ENCODE measurements at regions not wholly inside any gene's neighbourhood (a gene's known extent, or its start where the extent isn't known, plus 50 kb on each side); places are given as distances from the start of the nearest gene placed in this dataset.

DNA sequence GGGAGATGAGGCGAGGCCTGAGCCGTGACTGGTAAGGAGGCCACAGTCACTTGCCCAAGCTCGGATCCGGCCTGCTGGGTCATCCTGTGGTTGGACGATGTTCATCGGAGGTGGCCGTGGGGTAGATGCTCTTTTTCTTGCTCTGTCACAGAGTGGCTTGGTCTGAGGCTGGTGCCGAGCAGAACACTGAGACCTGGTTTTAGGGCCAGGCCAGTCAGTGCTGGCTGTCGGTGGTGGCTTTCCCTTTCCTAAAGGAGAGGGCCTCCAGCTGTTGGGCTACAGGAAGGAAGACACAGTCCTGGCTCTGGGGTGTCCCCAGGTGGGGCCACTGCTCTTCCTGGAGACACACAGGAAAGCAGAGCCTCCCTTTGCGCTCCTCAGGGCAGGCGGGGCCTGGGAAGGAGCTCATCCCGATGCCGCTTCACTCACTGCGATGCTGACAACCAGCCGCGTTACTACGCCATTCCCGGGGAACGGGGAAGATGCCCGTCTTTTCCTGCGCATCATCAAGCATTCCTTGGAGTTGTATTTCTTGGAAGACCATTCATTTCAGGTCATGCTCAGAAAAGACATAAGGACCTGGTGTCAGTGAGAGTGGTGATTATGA is 254.8 kb upstream of the IRX4 start:
- DNase-seq = no peak

DNA sequence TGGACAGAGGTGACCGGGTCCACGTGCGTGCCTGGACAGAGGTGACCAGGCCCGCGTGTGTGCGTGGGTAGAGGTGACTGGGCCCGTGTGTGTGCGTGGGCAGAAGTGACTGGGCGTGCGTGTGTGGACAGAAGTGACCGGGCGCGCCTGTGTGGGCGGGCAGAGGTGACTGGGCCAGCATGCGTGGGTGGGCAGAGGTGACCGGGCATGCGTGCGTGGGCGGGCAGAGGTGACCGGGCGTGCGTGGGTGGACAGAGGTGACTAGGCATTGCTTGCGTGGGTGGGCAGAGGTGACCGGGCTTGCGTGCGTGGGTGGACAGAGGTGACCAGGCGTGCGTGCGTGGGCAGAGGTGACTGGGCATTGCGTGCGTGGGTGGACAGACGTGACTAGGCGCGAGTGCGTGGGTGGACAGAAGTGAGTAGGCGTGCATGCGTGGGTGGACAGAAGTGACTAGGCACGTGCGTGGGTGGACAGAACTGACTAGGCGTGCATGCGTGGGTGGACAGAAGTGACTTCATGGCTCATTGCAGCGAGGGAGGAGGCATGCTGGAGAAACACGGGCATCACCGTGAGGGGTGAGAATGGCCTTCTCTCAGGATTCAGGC is 254.1 kb upstream of the IRX4 start:
- DNase-seq = peak; percentile 34 to 52

DNA sequence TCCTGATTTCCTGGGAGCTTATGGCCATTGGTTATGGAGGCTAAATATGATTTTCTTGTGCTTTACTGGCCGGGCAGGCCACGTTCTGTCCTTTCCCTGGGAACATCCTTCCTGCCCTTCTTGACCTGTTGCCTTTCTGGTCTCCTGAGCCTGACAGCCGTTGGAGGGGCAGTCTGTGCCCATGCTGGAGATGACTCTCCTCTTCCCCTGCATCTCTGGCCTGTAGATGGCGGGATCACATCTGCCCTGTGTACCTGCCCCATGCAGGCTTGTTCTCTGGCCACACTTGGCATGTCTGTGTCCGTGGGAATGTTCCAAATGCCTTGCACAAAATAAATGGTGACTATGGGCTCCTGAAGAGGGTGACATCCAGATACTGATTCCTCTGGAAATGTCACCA is 253.1 kb upstream of the IRX4 start:
- DNase-seq = no peak

DNA sequence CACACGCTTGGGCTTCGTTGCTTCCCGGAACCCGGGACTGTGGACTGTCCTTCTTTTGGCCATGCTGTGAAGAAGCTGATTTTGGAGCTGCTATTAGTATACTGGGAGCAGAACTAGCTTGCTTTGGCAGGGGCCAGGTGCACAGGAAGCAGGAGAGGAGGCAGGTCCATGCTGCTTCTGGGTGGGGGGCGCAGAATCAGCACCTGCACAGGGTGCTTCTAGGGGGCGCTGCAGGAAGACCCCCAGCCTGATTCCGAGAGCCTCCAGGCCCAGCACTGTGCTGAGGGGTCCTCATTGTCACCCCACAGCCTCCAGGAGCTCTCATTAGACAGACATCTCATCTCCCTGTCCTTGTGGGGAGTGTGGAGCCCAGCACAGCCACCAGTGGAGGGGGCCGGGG is 252.6 kb upstream of the IRX4 start:
- DNase-seq = no peak

DNA sequence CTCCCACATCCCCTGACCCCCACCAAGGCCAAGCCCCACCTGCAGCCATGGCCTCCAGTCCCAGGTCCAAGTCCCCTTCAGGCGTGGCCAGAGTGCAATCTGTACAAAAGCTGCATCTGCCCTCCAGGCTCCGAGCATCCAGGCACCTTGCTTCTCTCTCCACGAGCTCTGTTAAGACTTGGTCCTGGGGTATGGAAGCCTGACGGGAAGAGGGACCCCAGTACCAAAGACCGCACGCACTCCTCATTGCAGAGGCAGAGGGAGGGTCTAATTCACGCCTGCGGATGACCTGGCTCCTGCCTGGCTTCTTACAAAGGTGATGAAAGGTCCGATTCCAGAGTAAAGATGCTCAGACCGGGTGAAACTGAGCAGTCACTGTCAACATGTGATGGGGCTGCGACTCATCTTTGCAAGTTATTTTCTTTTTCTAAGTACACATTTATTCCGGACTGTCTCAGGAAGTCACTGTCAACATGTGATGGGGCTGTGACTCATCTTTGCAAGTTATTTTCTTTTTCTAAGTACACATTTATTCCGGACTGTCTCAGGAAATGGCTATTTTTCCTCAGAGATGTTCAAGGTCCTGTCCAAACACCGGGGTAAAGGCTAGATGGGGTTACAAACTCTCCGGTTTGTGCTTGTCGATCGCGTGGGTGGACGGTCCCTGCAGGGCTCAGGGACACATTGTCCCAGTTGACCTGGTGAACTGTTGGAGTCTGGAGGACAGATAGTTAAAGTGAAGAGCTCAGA is 252.0 kb upstream of the IRX4 start:
- DNase-seq = no peak

DNA sequence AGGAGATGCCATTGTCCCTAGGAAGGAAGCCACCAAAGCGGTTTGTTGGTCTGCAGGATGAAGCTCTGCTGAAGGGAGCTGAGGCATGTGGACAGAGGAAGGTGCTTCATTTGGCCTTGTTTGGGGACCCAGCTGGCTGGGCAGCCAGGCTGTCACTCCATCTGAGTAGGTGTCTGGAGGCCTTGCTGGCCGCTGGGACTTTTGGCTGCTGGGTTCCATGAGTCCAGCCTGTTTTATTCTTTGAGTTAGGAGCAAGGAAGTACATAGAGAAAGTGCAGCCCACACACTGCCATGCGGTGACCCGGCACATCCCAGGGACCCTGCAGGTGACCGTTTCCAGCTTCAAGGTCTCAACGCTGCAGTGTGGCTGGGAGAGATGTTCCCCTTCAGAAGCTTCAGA is 251.2 kb upstream of the IRX4 start:
- DNase-seq = no peak

DNA sequence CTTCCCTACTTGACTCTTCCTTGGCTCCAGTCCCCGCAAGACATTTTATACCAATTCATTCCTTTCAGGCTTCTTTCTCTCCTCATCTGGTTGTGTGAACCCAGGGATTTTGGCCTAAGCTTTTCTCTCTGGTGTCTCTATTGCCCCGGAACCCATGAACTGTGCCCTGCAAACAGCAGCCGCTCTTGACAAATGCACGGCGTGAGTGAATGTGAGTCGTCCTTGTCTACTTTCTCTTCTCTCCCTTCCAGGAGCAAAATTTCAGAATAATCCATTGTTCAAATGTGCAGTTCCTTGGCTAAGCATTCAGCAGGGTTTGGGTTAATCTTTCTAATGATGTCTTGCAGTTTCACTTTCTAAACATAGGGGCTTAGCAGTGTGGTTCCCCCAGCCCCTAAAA is 250.4 kb upstream of the IRX4 start:
- no peak for DNase-seq

DNA sequence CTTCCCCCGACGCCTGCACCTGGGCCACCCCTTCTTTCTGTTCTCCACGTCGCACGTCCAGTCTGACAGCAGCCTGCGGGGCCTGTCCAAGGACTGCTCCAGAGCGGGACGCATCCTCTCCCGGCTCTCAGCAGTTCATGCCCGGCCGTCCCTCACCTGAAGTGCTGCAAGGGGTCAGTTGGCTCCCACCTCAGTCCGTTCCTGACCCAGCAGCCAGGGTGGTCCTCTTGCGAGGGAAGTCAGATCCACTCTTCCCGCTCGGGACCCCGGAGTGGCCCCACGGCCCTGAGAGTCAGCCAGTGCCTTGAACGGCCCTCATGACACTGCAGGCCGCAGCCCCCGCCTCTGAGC is 249.7 kb upstream of the IRX4 start:
- no peak for DNase-seq

DNA sequence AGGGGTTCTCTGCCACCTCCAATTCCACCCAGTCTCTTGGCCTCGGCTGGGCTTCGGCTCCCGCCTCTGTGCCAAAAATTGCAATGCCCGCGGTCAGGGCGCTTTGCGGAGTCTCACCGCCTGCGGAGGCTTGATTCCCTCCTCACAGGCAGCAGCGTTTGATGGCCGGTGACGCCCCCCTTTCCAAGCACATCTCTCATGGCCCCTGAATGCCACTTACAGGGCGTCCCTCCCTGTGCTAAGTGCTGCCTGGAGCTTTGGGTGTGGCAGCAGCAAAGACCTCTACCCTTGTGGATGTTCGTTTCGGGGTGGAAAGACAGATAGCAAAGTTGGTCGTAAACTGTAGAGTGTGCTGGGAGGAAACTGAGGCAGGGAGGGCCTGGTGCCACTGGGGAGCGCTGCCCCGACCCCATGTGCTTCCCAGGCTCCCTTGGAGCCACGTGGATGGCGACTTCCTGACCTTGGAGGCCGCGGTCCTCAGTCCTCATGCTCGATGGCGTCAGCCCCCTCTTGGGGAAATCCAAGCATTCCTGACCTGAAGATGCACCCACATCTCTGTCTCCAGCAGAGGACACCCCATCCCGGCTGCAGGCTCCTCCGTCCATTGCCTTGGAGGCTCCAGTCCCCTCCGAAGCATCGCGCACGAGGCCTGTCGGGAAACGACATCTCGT is 249.2 kb upstream of the IRX4 start:
- no peak for DNase-seq

DNA sequence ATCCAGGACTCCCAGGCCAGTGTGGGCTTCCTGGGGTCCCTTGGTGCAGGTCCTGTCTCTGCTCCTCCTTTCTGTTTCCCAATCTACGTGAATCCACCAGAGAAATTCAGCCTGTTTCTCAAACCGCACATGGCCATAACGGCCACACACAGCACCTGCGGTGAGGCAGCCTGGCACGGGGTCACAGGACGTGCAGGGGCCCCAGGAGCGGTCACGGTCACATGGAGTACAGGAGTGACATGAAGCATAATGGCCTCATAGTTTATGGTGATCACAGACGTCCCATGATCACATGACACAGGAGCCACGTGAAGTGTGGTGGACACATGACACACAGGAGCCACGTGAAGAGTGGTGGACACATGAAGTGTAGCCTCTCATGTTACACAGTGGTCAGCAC is 248.5 kb upstream of the IRX4 start:
- DNase-seq = no peak

DNA sequence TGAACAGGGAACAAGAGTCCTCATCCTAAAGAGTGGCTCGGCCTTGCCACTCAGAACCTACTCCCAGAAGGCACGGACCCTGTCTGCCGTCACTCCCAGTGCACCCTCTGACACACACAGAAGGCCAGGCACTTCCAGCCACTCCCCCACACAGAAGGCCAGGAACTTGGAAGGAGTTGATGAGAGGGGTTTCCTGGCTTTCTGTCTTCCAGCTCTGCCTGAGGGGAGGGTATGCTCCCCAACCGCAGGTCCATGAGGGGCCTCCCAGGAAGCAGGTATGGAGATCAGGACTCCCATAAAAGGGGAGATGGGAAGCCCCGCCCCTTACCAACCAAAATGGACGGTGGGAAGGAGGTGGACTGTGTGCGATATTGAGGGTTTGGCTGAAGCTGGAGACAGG is 247.6 kb upstream of the IRX4 start:
- DNase-seq = no peak

DNA sequence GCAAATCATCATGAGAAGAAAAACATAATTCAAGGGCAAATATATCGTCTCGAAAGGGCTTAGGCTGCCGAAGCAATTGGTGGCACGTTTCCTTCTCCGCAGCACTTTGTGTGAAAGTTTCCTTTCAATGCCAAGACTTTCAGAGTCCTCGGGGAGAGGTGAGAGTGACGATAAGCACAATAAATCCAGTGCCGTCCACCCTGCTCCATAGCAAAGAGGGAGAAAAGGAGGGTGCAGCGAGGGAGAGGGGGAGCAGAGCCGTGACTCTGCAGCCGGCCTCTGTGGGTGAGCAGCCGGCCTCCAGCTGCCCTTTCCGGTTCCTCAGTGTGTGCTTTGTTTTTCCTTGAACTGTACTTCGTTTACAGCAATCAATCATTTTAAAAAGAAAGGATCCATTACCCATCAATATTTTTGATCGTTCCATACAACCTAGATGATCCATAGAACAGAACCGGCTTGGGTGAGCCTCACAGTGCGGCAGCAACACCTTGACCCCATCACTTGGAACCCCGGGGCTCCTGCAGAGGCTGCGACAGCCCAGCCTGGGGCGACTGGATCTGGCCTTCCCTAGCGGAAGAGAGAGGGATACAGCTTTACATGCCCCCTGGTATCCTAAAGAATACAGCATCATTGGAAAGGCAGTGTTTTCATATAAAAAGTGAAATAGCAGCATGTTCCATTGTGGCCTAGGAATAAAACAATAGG is 247.0 kb upstream of the IRX4 start:
- no peak for DNase-seq

DNA sequence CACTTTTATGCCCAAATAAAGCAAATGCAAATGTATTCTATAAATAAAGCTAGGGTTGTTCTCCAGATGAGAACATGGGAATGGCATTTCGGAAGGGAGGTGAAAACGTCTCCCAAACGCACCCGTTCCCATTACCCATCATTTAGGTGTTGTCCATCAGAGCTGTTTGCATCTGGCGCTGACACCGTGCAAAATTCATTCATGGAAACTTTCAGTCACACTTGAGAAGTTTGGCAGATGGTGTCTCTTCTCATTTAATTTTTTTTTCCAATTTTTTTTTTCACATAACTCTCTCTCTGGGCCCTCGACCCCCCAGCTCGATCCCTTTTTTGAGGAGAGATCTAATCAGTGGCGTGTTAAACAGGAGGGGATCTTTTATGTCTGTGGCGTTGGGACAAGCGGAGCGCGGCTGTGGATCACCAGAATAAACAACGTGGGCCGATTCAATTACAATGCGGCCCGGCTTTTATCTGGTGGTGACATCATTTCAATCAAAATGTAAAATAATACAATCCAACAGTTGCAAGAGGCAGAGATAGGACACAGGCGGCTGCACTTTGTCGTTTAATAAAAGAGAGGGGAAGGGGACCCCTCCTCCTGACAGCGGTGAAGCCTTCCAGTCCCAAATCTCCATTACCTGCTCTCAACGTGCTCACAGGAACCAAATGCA is 246.1 kb upstream of the IRX4 start:
- no peak for DNase-seq

DNA sequence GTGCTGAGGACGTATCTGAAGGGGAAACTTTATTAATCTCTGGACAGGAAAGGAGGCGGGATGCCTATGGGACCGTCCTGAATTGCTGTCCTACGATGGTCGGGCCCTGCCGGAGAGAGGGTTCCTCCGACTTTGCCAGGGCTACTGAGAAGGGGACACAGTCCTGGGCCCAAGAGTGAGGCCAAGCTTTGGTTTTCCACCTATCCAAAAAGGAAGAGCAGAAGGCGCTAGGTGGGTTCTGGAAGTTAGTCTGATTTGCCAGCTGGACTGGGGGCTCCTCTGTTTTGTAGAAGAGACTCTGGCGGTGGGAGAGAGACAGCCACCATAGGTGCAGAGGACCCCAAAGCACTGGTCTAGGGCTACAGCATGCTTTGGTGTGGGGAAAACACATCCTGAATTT is 243.8 kb upstream of the IRX4 start:
- DNase-seq = no peak

DNA sequence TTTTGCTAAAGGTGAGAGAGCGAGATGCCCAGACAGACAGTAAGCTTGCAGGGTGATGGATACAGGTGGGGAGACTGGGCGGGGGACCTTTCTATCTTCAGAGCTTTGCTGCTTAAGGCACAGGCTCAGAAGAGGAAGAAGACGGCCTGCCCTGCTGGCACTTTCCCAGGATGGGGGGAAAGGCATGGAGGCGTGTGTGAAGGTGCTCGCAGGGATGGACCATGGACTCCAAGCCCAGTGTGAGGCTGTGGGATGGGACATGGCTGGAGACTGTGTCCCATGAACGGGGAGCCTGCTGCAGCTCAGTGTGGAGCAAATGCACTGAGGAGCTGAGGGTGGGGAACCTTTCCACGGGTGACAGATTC is 243.2 kb upstream of the IRX4 start:
- DNase-seq = no peak

DNA sequence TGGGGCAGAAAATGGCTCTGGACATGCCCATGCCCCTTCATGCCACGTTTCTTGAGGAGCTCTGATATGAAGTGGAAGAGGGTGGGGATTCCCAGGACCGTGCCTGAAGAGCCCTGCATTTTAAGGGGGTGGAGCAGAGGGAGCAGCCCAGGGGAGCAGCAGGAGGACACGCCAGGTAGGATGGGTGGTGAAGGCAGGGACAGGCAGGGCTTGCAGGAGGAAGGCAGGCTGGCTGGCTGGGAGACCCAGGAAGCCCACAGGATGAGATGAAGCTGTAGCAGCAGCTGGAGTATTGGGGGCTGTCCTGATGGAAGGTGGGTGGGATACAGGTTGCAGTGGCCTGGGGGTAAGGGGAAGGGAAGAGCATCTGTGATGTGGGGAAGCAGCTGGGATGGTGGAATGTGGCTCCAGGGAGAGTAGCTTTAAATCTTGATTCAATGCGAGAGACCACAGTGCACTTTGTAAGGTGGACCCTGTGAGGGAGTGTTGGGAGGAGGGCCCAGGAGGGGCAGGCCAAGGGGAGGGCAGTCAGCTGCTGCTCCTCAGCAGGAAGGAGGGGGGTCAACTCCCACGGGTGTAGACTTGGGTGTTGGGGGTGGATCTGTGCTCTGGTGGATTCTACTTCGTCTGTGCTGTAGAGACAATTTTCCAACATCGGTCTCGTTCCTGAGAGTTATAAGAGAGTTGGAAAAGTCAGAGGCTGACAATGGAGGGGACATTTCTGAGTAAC is 242.6 kb upstream of the IRX4 start:
- DNase-seq = no peak

DNA sequence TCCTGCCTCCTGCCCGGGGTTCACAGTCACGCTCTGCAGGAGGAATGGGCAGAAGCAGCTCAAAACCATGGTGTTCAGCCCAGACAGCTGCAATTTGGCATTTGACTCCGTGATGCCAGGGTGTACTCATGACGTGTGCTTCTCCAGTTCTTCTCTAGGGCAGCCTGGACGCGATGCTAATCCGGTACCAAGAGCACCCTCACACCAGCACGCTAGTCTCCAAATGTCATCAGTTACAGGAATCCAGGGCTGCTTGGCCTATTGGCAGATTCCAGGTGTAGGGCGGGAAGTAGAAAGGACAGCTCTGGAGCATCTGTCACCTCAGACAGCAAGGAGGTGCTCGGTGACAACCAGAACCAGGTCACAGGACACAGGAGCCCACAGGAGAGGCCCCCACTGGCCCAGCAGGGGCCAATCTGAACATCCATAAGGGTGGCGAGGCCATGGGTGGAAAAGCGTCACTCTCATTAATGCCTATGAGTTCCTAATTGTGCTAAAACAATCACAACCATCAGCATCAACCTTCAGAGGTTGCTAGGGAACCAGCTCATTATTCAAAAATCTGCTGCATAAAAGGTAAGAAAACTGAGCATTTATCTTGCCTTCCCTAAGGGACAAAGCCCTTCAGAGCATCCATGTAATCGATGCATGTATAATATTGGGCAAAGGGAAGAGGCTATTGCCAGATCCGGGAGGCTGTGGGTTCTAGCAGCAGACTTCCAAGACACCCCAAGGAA is 241.9 kb upstream of the IRX4 start:
- DNase-seq = no peak

DNA sequence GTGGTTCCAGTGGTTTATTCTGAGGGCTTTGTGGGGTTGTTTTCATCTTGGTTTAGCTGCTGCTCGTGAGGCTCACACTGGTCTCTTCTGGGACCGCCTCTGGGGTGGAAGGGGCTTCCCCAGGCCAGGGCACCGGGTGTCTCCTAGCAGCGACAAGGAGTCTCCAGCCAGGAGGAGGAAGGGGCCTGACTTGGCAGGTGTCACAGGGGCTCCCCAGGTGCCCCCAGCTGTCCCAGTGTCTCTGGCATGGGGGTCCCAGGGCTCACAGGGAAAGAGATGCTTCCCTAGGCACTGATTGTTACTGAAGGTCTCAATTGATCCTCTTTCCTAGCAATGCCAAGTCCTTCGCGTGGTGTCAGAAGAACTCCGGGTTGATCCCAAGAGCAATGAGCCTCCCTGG is 241.1 kb upstream of the IRX4 start:
- DNase-seq = no peak

DNA sequence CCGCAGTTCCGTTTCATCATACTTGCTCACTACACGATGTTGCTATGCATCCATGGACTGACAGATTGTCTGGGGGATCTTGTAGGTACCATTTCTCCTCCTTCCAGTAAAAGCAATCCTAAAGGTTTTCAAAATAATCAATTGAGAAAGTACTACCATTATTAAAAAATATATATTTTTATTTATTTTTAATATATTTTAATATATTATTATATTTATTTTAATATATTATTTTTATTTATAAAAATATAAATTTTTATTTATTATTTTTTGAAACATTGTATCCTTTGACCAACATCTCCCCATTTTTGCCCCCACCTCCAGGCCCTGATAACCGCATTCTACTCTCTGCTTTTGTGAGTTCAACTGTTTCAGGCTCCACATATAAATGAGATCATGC is 237.6 kb upstream of the IRX4 start:
- no peak for DNase-seq

DNA sequence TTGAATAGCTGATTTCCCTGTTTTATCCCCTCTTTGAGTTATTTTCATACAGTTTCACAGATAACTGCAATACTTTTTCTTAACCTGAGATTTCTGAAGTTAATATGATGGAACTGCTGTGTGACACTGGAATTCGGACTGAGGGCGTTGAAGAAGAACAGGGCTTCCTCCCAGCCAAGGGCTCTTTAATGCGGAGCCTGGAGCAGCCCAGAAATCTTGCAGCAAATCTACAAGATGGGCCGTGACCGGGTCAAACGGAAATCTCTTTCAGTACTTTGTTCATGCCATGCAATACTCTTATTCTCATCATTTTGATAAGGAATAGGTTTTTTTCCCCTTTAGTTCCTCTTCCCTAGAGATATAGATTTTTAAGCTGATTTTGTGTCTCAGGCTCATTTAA is 236.8 kb upstream of the IRX4 start:
- no peak for DNase-seq

DNA sequence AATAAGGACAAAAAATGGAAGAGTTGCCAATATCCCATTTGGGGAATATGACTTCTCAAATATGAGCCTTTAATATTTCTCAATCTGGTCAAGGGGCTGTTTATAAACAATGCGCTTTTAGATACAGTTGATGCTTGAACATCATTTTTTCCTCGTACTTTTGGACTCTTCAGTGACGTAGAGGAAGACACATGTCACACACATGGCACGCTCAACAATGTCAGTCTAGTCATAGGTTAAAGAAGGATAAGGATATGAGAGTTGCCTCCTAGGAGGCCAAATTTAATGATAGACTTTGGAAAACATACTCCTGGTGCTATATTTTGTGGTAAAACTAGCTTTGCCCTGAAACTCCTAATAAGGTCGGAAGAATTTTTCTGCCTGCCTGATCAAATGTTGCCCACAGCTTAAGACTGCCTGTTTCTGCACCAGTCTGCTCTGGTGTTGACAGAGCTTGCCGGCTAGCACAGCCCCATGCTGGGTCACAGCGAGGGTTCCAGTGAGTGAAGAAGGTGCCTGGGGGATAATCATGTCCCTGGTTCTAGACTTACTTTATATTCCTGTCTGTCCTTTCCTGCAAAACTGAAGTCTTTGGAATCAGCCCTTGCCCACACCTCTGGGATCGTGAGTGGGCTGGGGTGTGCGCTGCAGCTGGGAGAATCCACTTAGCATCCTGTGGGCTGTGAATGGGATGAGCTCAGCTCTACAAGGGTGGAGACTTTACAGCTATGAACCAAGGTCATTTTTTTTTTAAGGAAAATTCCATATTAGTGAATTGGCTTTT is 230.8 kb upstream of the IRX4 start:
- no peak for DNase-seq

Measured in activated CD4-positive, alpha-beta T cell treated with anti-CD3 and anti-CD28 coated beads for 4 hours (primary cell).